HCT116 (cell line): ENCODE measurements at regions not wholly inside any gene's neighbourhood (a gene's known extent, or its start where the extent isn't known, plus 50 kb on each side); places are given as distances from the start of the nearest gene placed in this dataset.

Source experiments
- EGR1 ChIP-seq: IDR thresholded peaks from 2 replicates; pipeline ENCODE4 v1.6.1; 2012; ENCODE audit warnings: low read depth
- POLR2A ChIP-seq: IDR thresholded peaks from 2 replicates; pipeline ENCODE4 v1.7.0; 2011; ENCODE audit warnings: borderline replicate concordance; ENCODE audit not compliant: insufficient read depth, insufficient read length; ENCODE audit errors: extremely low read depth
- POLR2AphosphoS5 ChIP-seq: IDR thresholded peaks from 2 replicates; pipeline ENCODE4 v1.6.1; 2011; ENCODE audit warnings: mild to moderate bottlenecking, low read depth, low read length, moderate library complexity
- YY1 ChIP-seq: IDR thresholded peaks from 2 replicates; pipeline ENCODE4 v1.6.1; 2011; ENCODE audit warnings: low read length, low read depth, moderate library complexity, mild to moderate bottlenecking; ENCODE audit not compliant: insufficient replicate concordance; ENCODE audit errors: extremely low read depth
- TF ChIP-seq, protein P1 (sequence below): IDR thresholded peaks from 2 replicates; pipeline ENCODE4 v1.6.1; 2012
- TF ChIP-seq, protein P2 (sequence below), 3 experiments: fragments of 200-600 bp in 1 of 3; sonication (generic) in 1 of 3; IDR thresholded peaks in 2 of 3; conservative IDR thresholded peaks in 1 of 3; 2 replicates each; pipeline ENCODE4 v1.5.1; 2012 to 2017; ENCODE audit warnings: low read depth in 2 of 3, low read length in 2 of 3, antibody characterized with exemption in 1 of 3, borderline replicate concordance in 1 of 3, control low read depth in 1 of 3, mild to moderate bottlenecking in 1 of 3, mixed read lengths in 1 of 3, mixed run types in 1 of 3, moderate library complexity in 1 of 3; ENCODE audit not compliant: insufficient read depth in 1 of 3

DNA sequence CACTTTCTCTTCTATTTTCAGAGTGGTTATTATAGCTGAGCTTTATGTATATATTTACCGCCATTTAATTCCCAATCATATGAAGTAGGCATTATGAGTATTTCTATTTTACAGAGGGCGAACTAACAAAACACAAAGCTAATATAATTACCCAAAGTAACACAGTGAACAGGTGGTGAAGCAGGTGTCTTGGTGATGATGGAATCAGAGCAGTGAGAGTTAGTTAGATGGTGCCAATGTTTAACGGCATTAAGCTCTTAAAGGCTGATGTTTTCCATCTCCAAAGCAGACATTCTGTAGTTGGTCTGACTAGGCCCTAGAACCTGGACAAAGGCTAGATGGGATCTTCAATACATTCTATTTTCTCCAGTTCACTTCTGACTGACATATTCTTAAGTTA lies 551.1 kb upstream of the SYNCRIP start:
- no peak for TF ChIP-seq YY1
- no peak for TF ChIP-seq POLR2AphosphoS5
- TF ChIP-seq POLR2A = no peak
- TF ChIP-seq, protein P1, sequence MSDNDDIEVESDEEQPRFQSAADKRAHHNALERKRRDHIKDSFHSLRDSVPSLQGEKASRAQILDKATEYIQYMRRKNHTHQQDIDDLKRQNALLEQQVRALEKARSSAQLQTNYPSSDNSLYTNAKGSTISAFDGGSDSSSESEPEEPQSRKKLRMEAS = no peak
- TF ChIP-seq, protein P2, sequence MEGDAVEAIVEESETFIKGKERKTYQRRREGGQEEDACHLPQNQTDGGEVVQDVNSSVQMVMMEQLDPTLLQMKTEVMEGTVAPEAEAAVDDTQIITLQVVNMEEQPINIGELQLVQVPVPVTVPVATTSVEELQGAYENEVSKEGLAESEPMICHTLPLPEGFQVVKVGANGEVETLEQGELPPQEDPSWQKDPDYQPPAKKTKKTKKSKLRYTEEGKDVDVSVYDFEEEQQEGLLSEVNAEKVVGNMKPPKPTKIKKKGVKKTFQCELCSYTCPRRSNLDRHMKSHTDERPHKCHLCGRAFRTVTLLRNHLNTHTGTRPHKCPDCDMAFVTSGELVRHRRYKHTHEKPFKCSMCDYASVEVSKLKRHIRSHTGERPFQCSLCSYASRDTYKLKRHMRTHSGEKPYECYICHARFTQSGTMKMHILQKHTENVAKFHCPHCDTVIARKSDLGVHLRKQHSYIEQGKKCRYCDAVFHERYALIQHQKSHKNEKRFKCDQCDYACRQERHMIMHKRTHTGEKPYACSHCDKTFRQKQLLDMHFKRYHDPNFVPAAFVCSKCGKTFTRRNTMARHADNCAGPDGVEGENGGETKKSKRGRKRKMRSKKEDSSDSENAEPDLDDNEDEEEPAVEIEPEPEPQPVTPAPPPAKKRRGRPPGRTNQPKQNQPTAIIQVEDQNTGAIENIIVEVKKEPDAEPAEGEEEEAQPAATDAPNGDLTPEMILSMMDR (IDR thresholded peaks at IDR 0.05 in 2 of 3, conservative IDR thresholded peaks at IDR 0.05 in 1 of 3; ENCODE audit: borderline replicate concordance in 1 of 3, insufficient read depth in 1 of 3, low read depth in 2 of 3, low read length in 2 of 3) = no peak
- no peak for TF ChIP-seq EGR1
